Esophagus muscularis mucosa (tissue), 3 donors: ENCODE measurements at regions not wholly inside any gene's neighbourhood (a gene's known extent, or its start where the extent isn't known, plus 50 kb on each side); places are given as distances from the start of the nearest gene placed in this dataset.

Source experiments
- POLR2A ChIP-seq: fragments of 450-650 bp; IDR thresholded peaks from one replicate; pipeline ENCODE4 v1.6.1; 2017; ENCODE audit warnings: antibody characterized with exemption, moderate library complexity, mild to moderate bottlenecking, low read depth
- TF ChIP-seq, protein P1 (sequence below), 3 experiments: fragments of 200-600 bp in 2 of 3; fragments of 450-650 bp in 1 of 3; sonication (generic) in 2 of 3; IDR thresholded peaks; one replicate each; pipeline ENCODE4 v1.5.1; 2017 to 2019; ENCODE audit warnings: antibody characterized with exemption in 3 of 3, mild to moderate bottlenecking in 2 of 3, moderate library complexity in 1 of 3

DNA sequence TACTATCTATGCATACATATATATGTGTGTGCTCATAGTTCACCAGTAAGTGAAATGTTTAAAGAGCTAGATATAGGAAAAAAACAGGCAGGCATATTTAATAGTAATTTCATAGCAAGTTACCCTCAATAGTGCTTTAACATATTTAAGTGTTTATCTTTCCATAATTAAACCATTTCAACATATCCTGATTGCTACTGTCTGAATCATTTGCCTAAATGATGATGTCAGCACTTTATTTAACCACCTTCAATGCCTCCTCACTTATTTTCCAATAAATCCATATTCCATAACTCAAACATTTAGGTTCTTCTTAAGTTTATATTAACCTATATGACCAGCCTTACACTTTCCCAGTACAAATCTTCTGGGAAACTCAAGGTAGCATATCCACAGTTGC is 601.1 kb downstream of the ARL4A start:
- TF ChIP-seq POLR2A: no peak
- TF ChIP-seq, protein P1, sequence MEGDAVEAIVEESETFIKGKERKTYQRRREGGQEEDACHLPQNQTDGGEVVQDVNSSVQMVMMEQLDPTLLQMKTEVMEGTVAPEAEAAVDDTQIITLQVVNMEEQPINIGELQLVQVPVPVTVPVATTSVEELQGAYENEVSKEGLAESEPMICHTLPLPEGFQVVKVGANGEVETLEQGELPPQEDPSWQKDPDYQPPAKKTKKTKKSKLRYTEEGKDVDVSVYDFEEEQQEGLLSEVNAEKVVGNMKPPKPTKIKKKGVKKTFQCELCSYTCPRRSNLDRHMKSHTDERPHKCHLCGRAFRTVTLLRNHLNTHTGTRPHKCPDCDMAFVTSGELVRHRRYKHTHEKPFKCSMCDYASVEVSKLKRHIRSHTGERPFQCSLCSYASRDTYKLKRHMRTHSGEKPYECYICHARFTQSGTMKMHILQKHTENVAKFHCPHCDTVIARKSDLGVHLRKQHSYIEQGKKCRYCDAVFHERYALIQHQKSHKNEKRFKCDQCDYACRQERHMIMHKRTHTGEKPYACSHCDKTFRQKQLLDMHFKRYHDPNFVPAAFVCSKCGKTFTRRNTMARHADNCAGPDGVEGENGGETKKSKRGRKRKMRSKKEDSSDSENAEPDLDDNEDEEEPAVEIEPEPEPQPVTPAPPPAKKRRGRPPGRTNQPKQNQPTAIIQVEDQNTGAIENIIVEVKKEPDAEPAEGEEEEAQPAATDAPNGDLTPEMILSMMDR (IDR thresholded peaks at IDR 0.05): no peak
